PC-9 (cell line): ENCODE measurements at regions not wholly inside any gene's neighbourhood (a gene's known extent, or its start where the extent isn't known, plus 50 kb on each side); places are given as distances from the start of the nearest gene placed in this dataset.
"Not testable (repeated sequence)": the region's sequence is repeated elsewhere in the genome, so short reads cannot be mapped to it uniquely, and the experiment has no call there.

Experiments
- BruUV-seq: library from RNA; stranded (reverse); fragments of 400-500 nt; replicated peaks from 2 replicates; lab custom pipeline; 2021; lab: Mats Ljungman, UMichigan
- CTCF ChIA-PET: fragments of 300-600 bp; sonication (Branson Sonifier 250); formaldehyde crosslinking; loops from one replicate; lab custom pipeline; 2022; ENCODE audit warnings: antibody characterized with exemption; lab: Charles Lee
- POLR2A ChIA-PET: fragments of 300-600 bp; sonication (Branson Sonifier 250); formaldehyde crosslinking; loops from one replicate; lab custom pipeline; 2022; ENCODE audit warnings: antibody characterized with exemption; ENCODE audit not compliant: unreplicated experiment; lab: Charles Lee
- DNase-seq, 2 experiments: peaks; one replicate each; pipeline versions ENCODE4 v3.0.0 to v3.0.0-alpha.2; 2015 to 2022; ENCODE audit warnings: mixed read lengths in 1 of 2
- H2AFZ ChIP-seq: fragments of 200-600 bp; sonication (generic); 2 replicates; pipeline ENCODE4 v1.8.1; 2017; ENCODE audit warnings: antibody characterized with exemption
- H3F3A ChIP-seq: fragments of 200-600 bp; sonication (generic); 2 replicates; pipeline ENCODE4 v1.8.1; 2017; ENCODE audit warnings: antibody characterized with exemption, mild to moderate bottlenecking, low read depth; ENCODE audit not compliant: insufficient read depth
- H3K27ac ChIP-seq: fragments of 200-600 bp; sonication (generic); 2 replicates; pipeline ENCODE4 v1.6.1; 2016; ENCODE audit warnings: mixed run types
- H3K27me3 ChIP-seq: fragments of 200-600 bp; sonication (generic); 2 replicates; pipeline ENCODE4 v1.6.1; 2016; ENCODE audit warnings: low read depth, mixed run types; ENCODE audit not compliant: insufficient read depth
- H3K36me3 ChIP-seq: fragments of 200-600 bp; sonication (generic); 2 replicates; pipeline ENCODE4 v1.6.1; 2016; ENCODE audit warnings: low read depth, mixed run types
- H3K4me1 ChIP-seq: fragments of 200-600 bp; sonication (generic); replicated peaks from 2 replicates; pipeline ENCODE4 v1.6.1; 2016; ENCODE audit warnings: mixed run types; ENCODE audit not compliant: insufficient read depth
- H3K4me2 ChIP-seq: fragments of 200-600 bp; sonication (generic); 2 replicates; pipeline ENCODE4 v1.6.1; 2017; ENCODE audit warnings: mixed run types
- H3K4me3 ChIP-seq: fragments of 200-600 bp; sonication (generic); 2 replicates; pipeline ENCODE4 v1.6.1; 2016; ENCODE audit warnings: mixed run types
- H3K79me2 ChIP-seq: fragments of 200-600 bp; sonication (generic); 2 replicates; pipeline ENCODE4 v1.6.1; 2017; ENCODE audit warnings: low read depth, mixed run types
- H3K9me2 ChIP-seq: fragments of 200-600 bp; sonication (generic); 2 replicates; pipeline ENCODE4 v1.8.1; 2017; ENCODE audit warnings: mild to moderate bottlenecking; ENCODE audit not compliant: insufficient read depth
- H3K9me3 ChIP-seq: fragments of 200-600 bp; sonication (generic); 2 replicates; pipeline ENCODE4 v1.8.1; 2016; ENCODE audit warnings: low read depth; ENCODE audit not compliant: insufficient read depth
- H4K20me1 ChIP-seq: fragments of 200-600 bp; sonication (generic); 2 replicates; pipeline ENCODE4 v1.8.1; 2017; ENCODE audit not compliant: insufficient read depth
- CTCF ChIP-seq: fragments of 200-600 bp; sonication (generic); conservative IDR thresholded peaks from 2 replicates; pipeline ENCODE4 v1.6.1; 2017; ENCODE audit warnings: mixed run types, antibody characterized with exemption, mild to moderate bottlenecking, moderate library complexity
- EZH2 ChIP-seq: fragments of 200-600 bp; sonication (generic); IDR thresholded peaks from 2 replicates; pipeline ENCODE4 v1.8.0; 2017; ENCODE audit warnings: antibody characterized with exemption, low read depth
- intact Hi-C: fragments of 100-400 bp; cut with micrococcal nuclease; formaldehyde crosslinking; loops from one replicate; pipeline ENCODE4 v1.10.0; 2022; ENCODE audit not compliant: unreplicated experiment

- Histone ChIP-seq H3K9me2 (no peaks in the 10 kb centered on the region), H3K79me2 (no peaks in the 10 kb centered on the region), H4K20me1 (no peaks in the 10 kb centered on the region), H3K4me3 (no peak overlapping the region), H3K27me3 (no peaks in the 10 kb centered on the region), H2AFZ (no peak overlapping the region), H3K27ac (no peak overlapping the region), H3F3A (no peaks in the 10 kb centered on the region), H3K4me1 (peaks cover 9% of the 10 kb centered on the region; the same call in 1 of the 2 replicates), H3K9me3 (no peaks in the 10 kb centered on the region), H3K4me2 (no peak overlapping the region), H3K36me3 (no peaks in the 10 kb centered on the region)
- CTCF ChIA-PET: no interaction called here
- intact Hi-C loops: no loop called here
- no TSS peak for BruUV-seq
- peak in 1 of 2 experiments; percentile 46 for DNase-seq
- no peak for TF ChIP-seq EZH2
- no peak for TF ChIP-seq CTCF
- POLR2A ChIA-PET: no interaction called here
Observed at GRCh38 chr18:44358402-44358801, 322.3 kb upstream of the SETBP1 start.

- H3K9me3 ChIP-seq, H3K4me1 ChIP-seq, DNase-seq, CTCF ChIA-PET, H3K9me2 ChIP-seq, H3K36me3 ChIP-seq, H3K4me2 ChIP-seq, intact Hi-C loops, H3K4me3 ChIP-seq, H3K27ac ChIP-seq, H2AFZ ChIP-seq, POLR2A ChIA-PET, H3K27me3 ChIP-seq, H4K20me1 ChIP-seq, H3K79me2 ChIP-seq, H3F3A ChIP-seq, BruUV-seq: not testable (repeated sequence)
Observed at GRCh38 chr18:44359741-44360140, 320.9 kb upstream of the SETBP1 start.

- intact Hi-C loops, BruUV-seq, CTCF ChIA-PET: not testable (repeated sequence)
Observed at GRCh38 chr18:44362213-44362612, 318.5 kb upstream of the SETBP1 start.

GRCh38 chr18:44370861-44371260 lies 309.8 kb upstream of the SETBP1 start:
- BruUV-seq: no TSS peak
- CTCF ChIA-PET: no interaction called here
- TF ChIP-seq EZH2 (no peak), CTCF (no peak)
- Histone ChIP-seq H2AFZ (no peak overlapping the region), H3K4me3 (no peak overlapping the region), H3K4me1 (peaks cover 6% of the 10 kb centered on the region), H3K27me3 (no peaks in the 10 kb centered on the region), H3K4me2 (no peak overlapping the region), H3K9me2 (no peaks in the 10 kb centered on the region; the same call in 1 of the 2 replicates), H3K27ac (no peak overlapping the region), H3K79me2 (no peaks in the 10 kb centered on the region), H3K36me3 (no peaks in the 10 kb centered on the region), H3K9me3 (peaks cover 3% of the 10 kb centered on the region; the same call in 1 of the 2 replicates), H4K20me1 (no peaks in the 10 kb centered on the region), H3F3A (no peaks in the 10 kb centered on the region)
- no peak for DNase-seq
- intact Hi-C loops: no loop called here
- POLR2A ChIA-PET: no interaction called here

More at GRCh38 chr18:44362213-44362612, 318.5 kb upstream of the SETBP1 start:
- DNase-seq, H3K9me3 ChIP-seq, H3K9me2 ChIP-seq, H3K27me3 ChIP-seq, H2AFZ ChIP-seq, H3K4me3 ChIP-seq, POLR2A ChIA-PET, H3F3A ChIP-seq, H3K4me2 ChIP-seq, H3K79me2 ChIP-seq, H3K36me3 ChIP-seq, H3K27ac ChIP-seq, H4K20me1 ChIP-seq, H3K4me1 ChIP-seq: not testable (repeated sequence)
